PC-9 (cell line): ENCODE measurements at regions not wholly inside any gene's neighbourhood (a gene's known extent, or its start where the extent isn't known, plus 50 kb on each side); places are given as distances from the start of the nearest gene placed in this dataset.

Source experiments
- EZH2 ChIP-seq: fragments of 200-600 bp; sonication (generic); IDR thresholded peaks from 2 replicates; pipeline ENCODE4 v1.8.0; 2017; ENCODE audit warnings: antibody characterized with exemption, low read depth
- TF ChIP-seq, protein P1 (sequence below): fragments of 200-600 bp; sonication (generic); conservative IDR thresholded peaks from 2 replicates; pipeline ENCODE4 v1.6.1; 2017; ENCODE audit warnings: mixed run types, antibody characterized with exemption, mild to moderate bottlenecking, moderate library complexity

- TF ChIP-seq, protein P1, sequence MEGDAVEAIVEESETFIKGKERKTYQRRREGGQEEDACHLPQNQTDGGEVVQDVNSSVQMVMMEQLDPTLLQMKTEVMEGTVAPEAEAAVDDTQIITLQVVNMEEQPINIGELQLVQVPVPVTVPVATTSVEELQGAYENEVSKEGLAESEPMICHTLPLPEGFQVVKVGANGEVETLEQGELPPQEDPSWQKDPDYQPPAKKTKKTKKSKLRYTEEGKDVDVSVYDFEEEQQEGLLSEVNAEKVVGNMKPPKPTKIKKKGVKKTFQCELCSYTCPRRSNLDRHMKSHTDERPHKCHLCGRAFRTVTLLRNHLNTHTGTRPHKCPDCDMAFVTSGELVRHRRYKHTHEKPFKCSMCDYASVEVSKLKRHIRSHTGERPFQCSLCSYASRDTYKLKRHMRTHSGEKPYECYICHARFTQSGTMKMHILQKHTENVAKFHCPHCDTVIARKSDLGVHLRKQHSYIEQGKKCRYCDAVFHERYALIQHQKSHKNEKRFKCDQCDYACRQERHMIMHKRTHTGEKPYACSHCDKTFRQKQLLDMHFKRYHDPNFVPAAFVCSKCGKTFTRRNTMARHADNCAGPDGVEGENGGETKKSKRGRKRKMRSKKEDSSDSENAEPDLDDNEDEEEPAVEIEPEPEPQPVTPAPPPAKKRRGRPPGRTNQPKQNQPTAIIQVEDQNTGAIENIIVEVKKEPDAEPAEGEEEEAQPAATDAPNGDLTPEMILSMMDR = no peak
- no peak for TF ChIP-seq EZH2
Observed at GRCh38 chr3:194272861-194273742, 78.0 kb downstream of the CPN2 start.
